B cell (primary cell): ENCODE measurements at regions not wholly inside any gene's neighbourhood (a gene's known extent, or its start where the extent isn't known, plus 50 kb on each side); places are given as distances from the start of the nearest gene placed in this dataset.

Experiments
- ATAC-seq: fragments of 200-7000 bp; cut with Tn5 transposase; one replicate; pipeline ENCODE4 v1.10.0; 2021; ENCODE audit warnings: low read depth, mild to moderate bottlenecking, moderate number of reproducible peaks, moderate library complexity
- CTCF ChIA-PET: fragments of 350-600 bp; sonication (Branson Sonifier 250); formaldehyde crosslinking; loops from one replicate; lab custom pipeline; 2021; ENCODE audit warnings: antibody characterized with exemption, inconsistent platforms; lab: Charles Lee
- POLR2A ChIA-PET: fragments of 350-600 bp; sonication (Branson Sonifier 250); formaldehyde crosslinking; loops from one replicate; lab custom pipeline; 2021; ENCODE audit warnings: antibody characterized with exemption; lab: Charles Lee
- DNase-seq: peaks from one replicate; pipeline ENCODE4 v3.0.0; 2013
- H2AFZ ChIP-seq: 2 replicates; pipeline ENCODE4 v1.6.1; 2012; ENCODE audit warnings: mild to moderate bottlenecking, low read depth, low read length; ENCODE audit not compliant: insufficient read depth, poor library complexity, severe bottlenecking
- H3K27ac ChIP-seq, 2 donors: 1 replicate in 1 of 2; 2 replicates in 1 of 2; pipeline ENCODE4 v1.5.1; 2012 to 2013; ENCODE audit warnings: low read length in 2 of 2, mild to moderate bottlenecking in 2 of 2, moderate library complexity in 1 of 2
- H3K27me3 ChIP-seq, 4 experiments: fragments of 200-600 bp in 1 of 4; sonication (generic) in 1 of 4; replicated peaks in 1 of 4; 1 replicate in 2 of 4; 2 replicates in 2 of 4; pipeline versions ENCODE4 v1.6.1 to v1.7.0; 2013 to 2016; ENCODE audit warnings: low read length in 3 of 4, mild to moderate bottlenecking in 2 of 4, mixed read lengths in 1 of 4, moderate library complexity in 1 of 4; ENCODE audit not compliant: insufficient read depth in 4 of 4, control insufficient read depth in 3 of 4; ENCODE audit errors: control extremely low read depth in 1 of 4
- H3K36me3 ChIP-seq, 2 experiments: replicated peaks in 1 of 2; 1 replicate in 1 of 2; 2 replicates in 1 of 2; pipeline versions ENCODE4 v1.6.1 to v1.7.1; 2013; ENCODE audit warnings: low read length in 1 of 2; ENCODE audit not compliant: insufficient read depth in 2 of 2, control insufficient read depth in 1 of 2; ENCODE audit errors: control extremely low read depth in 1 of 2, extremely low read depth in 1 of 2
- H3K4me1 ChIP-seq, 2 donors: fragments of 200-600 bp in 1 of 2; sonication (generic) in 1 of 2; 1 replicate in 1 of 2; 2 replicates in 1 of 2; pipeline versions ENCODE4 v1.5.1 to v1.6.1; 2013 to 2017; ENCODE audit warnings: low read length in 2 of 2; ENCODE audit not compliant: control insufficient read depth in 2 of 2, insufficient read depth in 2 of 2
- H3K4me2 ChIP-seq: replicated peaks from 2 replicates; pipeline ENCODE3; 2012; ENCODE audit warnings: mild to moderate bottlenecking, low read depth, low read length; ENCODE audit not compliant: poor library complexity, severe bottlenecking
- H3K4me3 ChIP-seq, 5 experiments: fragments of 200-600 bp in 1 of 5; sonication (generic) in 1 of 5; 1 replicate in 3 of 5; 2 replicates in 2 of 5; pipeline versions ENCODE4 v1.5.1 to v1.7.0; 2011 to 2016; ENCODE audit warnings: low read length in 4 of 5, mild to moderate bottlenecking in 4 of 5, low read depth in 2 of 5, control low read depth in 1 of 5, moderate library complexity in 1 of 5; ENCODE audit not compliant: insufficient read depth in 1 of 5; ENCODE audit errors: control extremely low read depth in 1 of 5, extremely low read depth in 1 of 5
- H3K79me2 ChIP-seq: fragments of 200-600 bp; sonication (generic); one replicate; pipeline ENCODE4 v1.6.0; 2016; ENCODE audit warnings: low read length; ENCODE audit not compliant: control insufficient read depth, insufficient read depth
- H3K9ac ChIP-seq: fragments of 200-600 bp; sonication (generic); 2 replicates; pipeline ENCODE4 v1.6.1; 2017; ENCODE audit warnings: mild to moderate bottlenecking, low read length, moderate library complexity
- H3K9me3 ChIP-seq, 3 donors: one replicate each; pipeline versions ENCODE4 v1.6.1 to v1.7.1; 2013; ENCODE audit warnings: low read length in 2 of 3; ENCODE audit not compliant: control insufficient read depth in 2 of 3, insufficient read depth in 1 of 3; ENCODE audit errors: control extremely low read depth in 1 of 3
- H4K20me1 ChIP-seq: 2 replicates; pipeline ENCODE4 v1.6.0; 2012; ENCODE audit warnings: mild to moderate bottlenecking, low read length; ENCODE audit not compliant: insufficient read depth, control insufficient read depth, poor library complexity, severe bottlenecking
- H3K27ac Mint-ChIP-seq: one replicate; pipeline ENCODE4 v1.8.0; 2021; ENCODE audit warnings: mixed read lengths
- H3K27me3 Mint-ChIP-seq: one replicate; pipeline ENCODE4 v1.8.0; 2021; ENCODE audit warnings: mixed read lengths
- H3K4me1 Mint-ChIP-seq: one replicate; pipeline ENCODE4 v1.8.0; 2021; ENCODE audit warnings: mixed read lengths
- H3K4me3 Mint-ChIP-seq: one replicate; pipeline ENCODE4 v1.8.0; 2021; ENCODE audit warnings: mixed read lengths
- H3K9me3 Mint-ChIP-seq: one replicate; pipeline ENCODE4 v1.8.0; 2022; ENCODE audit warnings: mixed read lengths; ENCODE audit not compliant: insufficient read depth
- EZH2 ChIP-seq: IDR thresholded peaks from 2 replicates; pipeline ENCODE4 v1.6.1; 2012; ENCODE audit warnings: borderline replicate concordance, low read depth, mild to moderate bottlenecking, moderate library complexity, low read length; ENCODE audit not compliant: insufficient read depth, poor library complexity, severe bottlenecking
- WGBS: methylation state at CpG from one replicate; pipeline ENCODE4 v1.1.5; 2013; ENCODE audit warnings: missing lambda C conversion rate; ENCODE audit not compliant: insufficient coverage; 5-methylcytosine and 5-hydroxymethylcytosine counted together
- intact Hi-C: fragments of 100-400 bp; cut with micrococcal nuclease; formaldehyde crosslinking; loops from one replicate; pipeline ENCODE4 v1.10.0; 2022
- TF ChIP-seq, protein P1 (sequence below): fragments of 200-600 bp; IDR thresholded peaks from one replicate; pipeline ENCODE4 v1.8.0; 2022; ENCODE audit warnings: antibody characterized with exemption, mild to moderate bottlenecking

DNA sequence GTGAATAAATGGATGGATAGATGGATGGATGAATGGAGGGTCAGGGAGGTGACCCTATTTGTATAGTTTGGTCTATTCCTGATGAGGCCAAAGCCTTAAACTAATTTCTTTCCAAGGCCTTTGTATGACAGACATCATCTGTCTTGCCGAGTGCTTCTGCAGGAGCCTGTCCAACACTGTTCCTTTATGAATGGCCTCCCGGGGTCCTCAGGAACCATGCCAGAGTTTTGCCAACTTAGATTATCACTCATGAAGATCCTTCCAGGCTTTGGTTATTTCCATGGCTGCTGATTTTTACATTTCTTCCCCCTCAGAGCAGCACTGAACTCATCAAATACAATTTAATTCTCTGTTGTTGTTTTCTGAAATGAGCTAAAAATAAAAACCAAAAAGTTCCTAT is 133.0 kb upstream of the SOX2 start:
- TF ChIP-seq, protein P1, sequence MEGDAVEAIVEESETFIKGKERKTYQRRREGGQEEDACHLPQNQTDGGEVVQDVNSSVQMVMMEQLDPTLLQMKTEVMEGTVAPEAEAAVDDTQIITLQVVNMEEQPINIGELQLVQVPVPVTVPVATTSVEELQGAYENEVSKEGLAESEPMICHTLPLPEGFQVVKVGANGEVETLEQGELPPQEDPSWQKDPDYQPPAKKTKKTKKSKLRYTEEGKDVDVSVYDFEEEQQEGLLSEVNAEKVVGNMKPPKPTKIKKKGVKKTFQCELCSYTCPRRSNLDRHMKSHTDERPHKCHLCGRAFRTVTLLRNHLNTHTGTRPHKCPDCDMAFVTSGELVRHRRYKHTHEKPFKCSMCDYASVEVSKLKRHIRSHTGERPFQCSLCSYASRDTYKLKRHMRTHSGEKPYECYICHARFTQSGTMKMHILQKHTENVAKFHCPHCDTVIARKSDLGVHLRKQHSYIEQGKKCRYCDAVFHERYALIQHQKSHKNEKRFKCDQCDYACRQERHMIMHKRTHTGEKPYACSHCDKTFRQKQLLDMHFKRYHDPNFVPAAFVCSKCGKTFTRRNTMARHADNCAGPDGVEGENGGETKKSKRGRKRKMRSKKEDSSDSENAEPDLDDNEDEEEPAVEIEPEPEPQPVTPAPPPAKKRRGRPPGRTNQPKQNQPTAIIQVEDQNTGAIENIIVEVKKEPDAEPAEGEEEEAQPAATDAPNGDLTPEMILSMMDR = no peak
- no peak for TF ChIP-seq EZH2
- POLR2A ChIA-PET = no interaction called here
- 100% methylated on average over 2 of the region's 2 CpGs for WGBS
- Histone ChIP-seq H3K9me3 (peaks cover 0 to 4% (median 0%) of the 10 kb centered on the region in 3 donors), H3K36me3 (no peaks in the 10 kb centered on the region), H3K4me2 (no peak overlapping the region), H3K4me1 (no peaks in the 10 kb centered on the region), H4K20me1 (no peaks in the 10 kb centered on the region), H3K27me3 (no peaks in the 10 kb centered on the region), H3K27ac (no peak overlapping the region), H3K4me3 (no peak overlapping the region), H3K79me2 (no peaks in the 10 kb centered on the region), H3K9ac (no peak overlapping the region), H2AFZ (no peak overlapping the region)
- Mint-ChIP-seq H3K9me3 (no peaks in the 10 kb centered on the region), H3K4me1 (no peaks in the 10 kb centered on the region), H3K27ac (no peak overlapping the region), H3K4me3 (no peak overlapping the region), H3K27me3 (no peaks in the 10 kb centered on the region)
- intact Hi-C loops = no loop called here
- DNase-seq = no peak
- no peak for ATAC-seq
- CTCF ChIA-PET = no interaction called here

DNA sequence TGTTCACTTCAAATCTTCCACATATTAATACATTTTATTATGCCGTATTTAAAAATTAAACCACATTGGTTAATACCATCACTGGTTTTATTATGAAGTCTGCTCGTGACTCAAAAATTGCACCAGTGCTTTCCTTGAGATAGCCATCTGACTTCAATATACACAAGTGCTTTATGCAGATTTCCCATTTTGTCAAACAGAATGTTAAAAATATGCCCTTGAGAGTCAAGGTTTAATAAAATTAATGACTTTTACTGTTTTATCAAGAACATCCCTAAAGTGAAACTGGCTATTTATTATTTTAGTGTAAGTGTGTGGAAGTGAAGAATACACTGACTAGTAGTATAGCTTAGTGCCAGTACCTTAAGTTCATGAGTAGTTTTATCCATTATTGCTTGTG is 139.3 kb upstream of the SOX2 start:
- no peaks in the 10 kb centered on the region for H3K36me3 ChIP-seq
- no peaks in the 10 kb centered on the region for H4K20me1 ChIP-seq
- no peak overlapping the region for H2AFZ ChIP-seq
- no peak for DNase-seq
- peaks cover 0 to 4% (median 1%) of the 10 kb centered on the region in 3 donors for H3K9me3 ChIP-seq
- no peaks in the 10 kb centered on the region for H3K4me1 ChIP-seq
- H3K9ac ChIP-seq = no peak overlapping the region
- CTCF ChIA-PET = no interaction called here
- Mint-ChIP-seq H3K4me1 (no peaks in the 10 kb centered on the region), H3K4me3 (no peak overlapping the region), H3K9me3 (no peaks in the 10 kb centered on the region), H3K27ac (no peak overlapping the region), H3K27me3 (no peaks in the 10 kb centered on the region)
- no peaks in the 10 kb centered on the region for H3K79me2 ChIP-seq
- intact Hi-C loops = no loop called here
- H3K4me3 ChIP-seq = no peak overlapping the region
- POLR2A ChIA-PET = no interaction called here
- no peak overlapping the region for H3K27ac ChIP-seq
- no peak for ATAC-seq
- no peaks in the 10 kb centered on the region for H3K27me3 ChIP-seq
- WGBS = no CpG with 5 or more reads among the region's 2 CpGs
- no peak for TF ChIP-seq EZH2
- TF ChIP-seq, protein P1 = no peak
- H3K4me2 ChIP-seq = no peak overlapping the region
